HUES48 (cell line): ENCODE measurements at regions not wholly inside any gene's neighbourhood (a gene's known extent, or its start where the extent isn't known, plus 50 kb on each side); places are given as distances from the start of the nearest gene placed in this dataset.
"Not testable (repeated sequence)": the region's sequence is repeated elsewhere in the genome, so short reads cannot be mapped to it uniquely, and the experiment has no call there.

ENCODE experiments used
- H3K27ac ChIP-seq: one replicate; pipeline ENCODE4 v1.7.0; 2013; ENCODE audit warnings: low read depth, low read length, inconsistent platforms
- H3K27me3 ChIP-seq: 2 replicates; pipeline ENCODE4 v1.6.1; 2013; ENCODE audit warnings: mild to moderate bottlenecking, low read length; ENCODE audit not compliant: control insufficient read depth, insufficient read depth
- H3K36me3 ChIP-seq: 2 replicates; pipeline ENCODE4 v1.6.1; 2013; ENCODE audit warnings: low read length; ENCODE audit not compliant: control insufficient read depth, insufficient read depth
- H3K4me1 ChIP-seq: 2 replicates; pipeline ENCODE4 v1.6.1; 2013; ENCODE audit warnings: mild to moderate bottlenecking, low read length; ENCODE audit not compliant: control insufficient read depth, insufficient read depth
- H3K4me3 ChIP-seq: 2 replicates; pipeline ENCODE4 v1.5.1; 2013; ENCODE audit warnings: mild to moderate bottlenecking, low read depth, low read length
- H3K9ac ChIP-seq: 2 replicates; pipeline ENCODE4 v1.6.1; 2013; ENCODE audit warnings: mild to moderate bottlenecking, low read depth, low read length, moderate library complexity
- H3K9me3 ChIP-seq: 2 replicates; pipeline ENCODE4 v1.6.1; 2013; ENCODE audit warnings: low read length; ENCODE audit not compliant: control insufficient read depth, insufficient read depth

DNA sequence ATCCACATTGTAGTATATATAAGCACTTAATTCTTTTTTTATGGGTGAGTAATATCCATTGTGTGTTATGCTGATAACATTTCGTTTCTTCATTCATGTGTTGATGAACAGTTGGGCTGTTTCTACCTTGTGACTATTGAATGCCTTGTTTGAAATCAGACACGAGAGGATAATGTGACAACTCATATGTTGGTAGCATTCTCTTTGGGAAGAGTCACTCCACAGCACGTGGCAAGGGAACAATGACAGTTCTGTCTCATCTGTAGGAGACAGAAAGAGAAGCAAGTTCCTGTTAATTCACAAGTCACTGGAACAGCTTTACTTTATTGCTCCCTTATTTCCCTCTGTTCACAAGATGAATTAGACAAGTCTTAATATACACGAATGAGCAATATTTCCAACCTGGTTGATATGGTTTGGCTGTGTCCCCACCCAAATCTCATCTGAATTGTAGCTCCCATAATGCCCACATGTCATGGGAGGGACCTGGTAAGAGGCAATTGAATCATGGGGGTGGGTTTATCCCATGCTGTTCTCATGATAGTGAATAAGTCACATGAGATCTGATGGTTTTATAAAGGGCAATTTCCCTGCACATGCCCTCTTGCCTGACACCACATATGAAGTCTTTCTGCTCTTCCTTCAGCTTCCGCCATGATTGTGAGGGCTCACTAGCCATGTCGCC, 125.3 kb downstream of the SEC23IP start:
- no peaks in the 10 kb centered on the region for H3K9me3 ChIP-seq
- no peak overlapping the region for H3K9ac ChIP-seq
- no peaks in the 10 kb centered on the region for H3K36me3 ChIP-seq
- H3K27ac ChIP-seq = no peak overlapping the region
- no peak overlapping the region for H3K4me3 ChIP-seq
- H3K27me3 ChIP-seq = no peaks in the 10 kb centered on the region
- H3K4me1 ChIP-seq = no peaks in the 10 kb centered on the region

DNA sequence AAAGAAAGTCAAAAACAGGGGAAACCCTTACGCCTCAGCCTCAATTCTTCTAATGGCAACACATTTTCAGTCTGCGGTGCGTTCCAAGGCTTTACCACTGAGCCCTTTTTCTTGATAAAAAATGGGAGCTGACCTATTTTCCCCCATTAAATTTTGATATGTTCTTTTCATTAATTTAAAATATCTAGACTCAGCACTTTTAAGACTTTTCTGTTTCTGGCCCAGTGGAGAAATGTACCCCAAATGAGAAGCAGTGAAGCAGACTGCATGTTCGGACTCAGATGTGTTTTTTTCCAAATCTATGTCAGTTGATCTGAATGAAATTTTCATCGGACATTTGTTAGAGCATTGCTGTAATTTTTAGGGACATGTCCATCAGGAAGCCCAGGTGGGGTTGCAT, 126.2 kb downstream of the SEC23IP start:
- no peak overlapping the region for H3K4me3 ChIP-seq
- no peaks in the 10 kb centered on the region for H3K9me3 ChIP-seq
- H3K36me3 ChIP-seq = no peaks in the 10 kb centered on the region
- H3K27me3 ChIP-seq = no peaks in the 10 kb centered on the region
- no peak overlapping the region for H3K9ac ChIP-seq
- no peak overlapping the region for H3K27ac ChIP-seq
- H3K4me1 ChIP-seq = no peaks in the 10 kb centered on the region

DNA sequence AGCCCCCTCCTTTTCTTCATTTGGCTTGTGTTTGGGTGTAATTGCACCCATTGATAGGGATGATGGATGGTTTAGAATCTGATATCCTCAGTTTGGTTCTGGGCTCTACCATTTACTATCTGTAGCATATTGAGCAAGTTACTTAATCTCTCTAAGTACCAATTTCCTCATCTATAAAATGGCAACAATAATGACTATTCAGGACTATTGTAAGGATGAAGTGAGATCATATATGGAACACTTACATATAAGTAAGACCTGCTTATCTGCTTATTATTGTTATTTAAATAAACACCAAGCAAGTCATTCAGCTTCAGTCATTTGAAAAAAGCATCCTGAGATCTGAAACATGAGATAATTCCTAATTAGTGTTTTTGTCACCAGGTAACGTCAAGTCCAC, 127.0 kb downstream of the SEC23IP start:
- Histone ChIP-seq H3K9me3 (no peaks in the 10 kb centered on the region), H3K4me3 (no peak overlapping the region), H3K27me3 (no peaks in the 10 kb centered on the region), H3K4me1 (no peaks in the 10 kb centered on the region), H3K27ac (no peak overlapping the region), H3K9ac (no peak overlapping the region), H3K36me3 (no peaks in the 10 kb centered on the region)

DNA sequence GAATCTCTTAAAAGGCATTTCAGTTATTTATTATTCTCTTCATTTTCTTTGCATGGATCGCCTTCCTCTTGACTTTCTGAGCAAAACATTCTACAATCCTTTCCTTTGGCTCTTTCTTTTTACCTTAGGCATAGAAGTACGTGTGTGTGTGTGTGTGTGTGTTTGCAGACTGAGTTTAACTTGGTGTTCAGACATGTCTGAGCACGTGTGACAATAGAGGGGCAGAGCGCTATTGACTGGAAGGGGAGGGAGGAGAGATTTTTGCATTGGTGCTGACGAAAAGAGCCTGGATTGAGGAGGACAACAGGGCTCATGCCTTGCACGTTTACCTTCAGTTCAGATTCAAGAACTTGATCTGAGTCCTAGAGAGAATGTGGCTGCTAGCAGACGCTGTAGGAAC, 129.8 kb downstream of the SEC23IP start:
- no peaks in the 10 kb centered on the region for H3K27me3 ChIP-seq
- no peaks in the 10 kb centered on the region for H3K36me3 ChIP-seq
- H3K4me1 ChIP-seq = no peaks in the 10 kb centered on the region
- 0 out of 2 replicates have a peak, but pooled peaks cover 2% of the 10 kb centered on the region for H3K9me3 ChIP-seq
- no peak overlapping the region for H3K4me3 ChIP-seq
- H3K27ac ChIP-seq = no peak overlapping the region
- no peak overlapping the region for H3K9ac ChIP-seq

DNA sequence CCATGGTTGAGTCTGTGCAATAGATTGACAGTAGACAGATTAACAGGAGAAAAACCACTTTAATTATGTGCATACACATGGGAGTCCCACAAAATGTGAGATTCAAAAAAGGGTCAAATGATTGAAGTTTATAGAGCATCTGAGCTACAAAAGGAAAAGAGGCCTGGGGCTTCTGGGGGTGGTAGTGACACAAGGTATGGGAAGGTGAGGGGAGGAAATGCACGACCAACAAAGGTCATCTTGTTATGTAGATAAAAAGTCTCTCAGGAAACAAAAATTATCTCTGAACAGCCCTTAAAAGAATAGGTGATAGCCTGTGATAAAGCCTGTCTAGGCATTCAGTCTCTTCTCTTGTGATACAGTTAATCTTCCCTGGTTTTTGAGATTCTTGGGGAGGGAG, 141.7 kb downstream of the SEC23IP start:
- Histone ChIP-seq H3K4me1 (peaks cover 4% of the 10 kb centered on the region), H3K9me3 (no peaks in the 10 kb centered on the region), H3K36me3 (no peaks in the 10 kb centered on the region), H3K27ac (no peak overlapping the region), H3K4me3 (no peak overlapping the region), H3K27me3 (no peaks in the 10 kb centered on the region), H3K9ac (no peak overlapping the region)

DNA sequence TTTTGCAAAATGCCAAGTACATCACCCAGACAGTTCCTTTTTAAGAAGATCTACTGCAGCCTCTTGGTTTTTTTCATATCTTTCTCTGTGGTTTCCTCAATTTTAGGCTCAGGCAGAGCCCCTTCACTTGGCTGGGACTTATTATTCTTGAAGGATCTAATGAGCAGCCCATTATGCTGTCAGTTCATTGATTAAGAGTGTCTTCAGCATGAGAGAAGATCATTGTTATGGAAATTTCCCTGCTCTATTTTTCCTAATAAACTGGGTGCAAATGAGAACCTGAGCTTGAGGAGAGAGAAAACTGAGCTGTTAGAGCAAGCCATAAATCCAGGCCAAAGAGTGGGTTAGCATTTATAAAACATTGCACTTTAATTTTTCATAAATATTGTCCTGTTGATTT, 146.5 kb downstream of the SEC23IP start:
- no peak overlapping the region for H3K27ac ChIP-seq
- H3K9ac ChIP-seq = no peak overlapping the region
- H3K9me3 ChIP-seq = no peaks in the 10 kb centered on the region
- no peaks in the 10 kb centered on the region for H3K27me3 ChIP-seq
- no peaks in the 10 kb centered on the region for H3K36me3 ChIP-seq
- no peak overlapping the region for H3K4me3 ChIP-seq
- peaks cover 5% of the 10 kb centered on the region for H3K4me1 ChIP-seq

DNA sequence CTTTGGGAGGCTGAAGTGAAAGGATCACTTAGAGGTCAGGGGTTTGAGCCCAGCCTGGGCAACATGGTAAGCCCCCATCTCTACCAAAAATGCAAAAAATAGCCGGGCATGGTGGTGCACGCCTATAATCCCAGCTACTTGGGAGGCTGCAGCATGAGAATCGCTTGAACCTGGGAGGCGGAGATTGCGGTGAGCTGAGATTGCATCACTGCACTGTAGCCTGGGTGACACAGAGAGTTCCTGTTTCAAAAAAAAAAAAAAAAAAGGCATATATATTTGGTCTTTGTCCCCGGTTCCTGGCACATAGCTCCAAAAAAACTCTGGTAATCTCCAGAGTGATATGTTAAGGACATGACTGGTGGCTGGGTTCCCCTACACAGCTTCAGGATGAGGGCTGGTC, 147.3 kb downstream of the SEC23IP start:
- Histone ChIP-seq H3K4me1 (peaks cover 5% of the 10 kb centered on the region), H3K9ac (no peak overlapping the region), H3K4me3 (no peak overlapping the region), H3K27ac (no peak overlapping the region), H3K36me3 (no peaks in the 10 kb centered on the region), H3K9me3 (no peaks in the 10 kb centered on the region), H3K27me3 (no peaks in the 10 kb centered on the region)

DNA sequence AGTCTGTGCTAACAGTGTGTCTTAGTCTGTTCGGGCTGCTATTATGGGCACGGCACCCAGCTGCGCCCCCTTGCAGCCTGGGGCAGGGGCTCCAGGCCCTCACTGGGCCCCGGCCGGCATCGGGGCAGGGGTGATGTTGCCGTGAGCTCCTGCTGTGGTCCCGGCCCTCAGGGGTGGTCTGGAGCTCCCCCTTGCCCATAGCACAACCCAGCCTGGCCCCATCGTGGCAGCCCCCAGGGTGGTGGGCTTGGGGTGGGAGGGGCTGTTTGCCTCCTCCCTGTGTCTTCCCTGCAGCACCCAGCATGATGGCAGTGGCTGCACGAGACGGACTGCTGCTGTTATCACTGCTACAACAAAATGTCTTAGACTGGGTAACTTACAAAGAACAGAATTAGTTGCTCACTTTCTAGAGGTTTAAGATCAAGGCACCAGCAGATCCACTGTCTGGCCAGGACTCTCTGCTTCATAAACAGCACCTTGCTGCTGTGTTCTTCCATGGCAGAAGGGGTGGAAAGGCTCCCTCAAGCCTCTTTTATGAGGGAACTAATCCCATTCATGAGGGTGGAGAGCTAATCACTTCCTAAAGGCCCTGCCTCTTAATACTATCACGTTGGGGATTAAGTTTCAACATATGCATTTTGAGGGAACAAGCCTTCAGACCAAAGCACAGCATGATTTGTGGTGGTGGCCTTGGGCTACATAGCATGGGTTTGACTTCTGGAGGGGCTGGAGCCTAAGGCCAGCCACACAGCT, 149.5 kb downstream of the SEC23IP start:
- Histone ChIP-seq H3K36me3 (no peaks in the 10 kb centered on the region), H3K9ac (no peak overlapping the region), H3K4me1 (peaks cover 5% of the 10 kb centered on the region), H3K27me3 (no peaks in the 10 kb centered on the region), H3K27ac (no peak overlapping the region), H3K4me3 (no peak overlapping the region), H3K9me3 (no peaks in the 10 kb centered on the region)

DNA sequence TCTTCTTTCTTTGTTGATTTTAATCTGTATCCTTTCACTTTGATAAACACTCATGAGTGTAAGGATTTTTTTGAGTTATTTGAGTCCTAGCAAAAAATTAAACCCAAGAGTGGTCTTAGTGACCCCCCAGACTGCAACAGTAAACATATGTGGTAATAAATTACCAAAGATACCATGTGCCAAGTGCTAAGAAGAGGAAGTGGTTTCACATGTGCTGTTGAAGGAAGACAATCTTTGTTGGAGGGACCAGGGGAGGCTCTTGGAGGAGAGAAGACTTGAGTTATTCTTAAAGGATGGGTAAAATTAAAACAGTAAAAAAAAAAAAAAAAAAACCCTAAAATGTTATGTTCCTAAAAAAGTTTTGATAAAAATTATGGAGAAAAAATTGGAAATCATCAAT, 150.2 kb downstream of the SEC23IP start:
- Histone ChIP-seq H3K4me3 (no peak overlapping the region), H3K9ac (no peak overlapping the region), H3K27me3 (no peaks in the 10 kb centered on the region), H3K27ac (no peak overlapping the region), H3K9me3 (no peaks in the 10 kb centered on the region), H3K36me3 (no peaks in the 10 kb centered on the region), H3K4me1 (peaks cover 5% of the 10 kb centered on the region)

DNA sequence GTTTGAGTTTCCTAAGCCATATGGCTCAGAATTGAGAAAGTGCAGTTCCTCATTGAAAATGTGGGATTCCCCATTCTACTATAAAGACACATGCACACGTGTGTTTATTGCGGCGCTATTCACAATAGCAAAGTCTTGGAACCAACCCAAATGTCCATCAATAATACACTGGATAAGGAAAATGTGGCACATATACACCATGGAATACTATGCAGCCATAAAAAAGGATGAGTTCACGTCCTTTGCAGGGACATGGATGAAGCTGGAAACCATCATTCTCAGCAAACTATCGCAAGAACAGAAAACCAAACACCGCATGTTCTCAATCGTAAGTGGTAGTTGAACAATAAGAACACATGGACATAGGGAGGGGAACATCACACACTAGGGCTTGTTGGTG, 154.8 kb downstream of the SEC23IP start:
- not testable (repeated sequence) for H3K9ac ChIP-seq, H3K27me3 ChIP-seq, H3K4me3 ChIP-seq, H3K36me3 ChIP-seq, H3K9me3 ChIP-seq, H3K27ac ChIP-seq
- H3K4me1 ChIP-seq = peaks cover 13% of the 10 kb centered on the region

DNA sequence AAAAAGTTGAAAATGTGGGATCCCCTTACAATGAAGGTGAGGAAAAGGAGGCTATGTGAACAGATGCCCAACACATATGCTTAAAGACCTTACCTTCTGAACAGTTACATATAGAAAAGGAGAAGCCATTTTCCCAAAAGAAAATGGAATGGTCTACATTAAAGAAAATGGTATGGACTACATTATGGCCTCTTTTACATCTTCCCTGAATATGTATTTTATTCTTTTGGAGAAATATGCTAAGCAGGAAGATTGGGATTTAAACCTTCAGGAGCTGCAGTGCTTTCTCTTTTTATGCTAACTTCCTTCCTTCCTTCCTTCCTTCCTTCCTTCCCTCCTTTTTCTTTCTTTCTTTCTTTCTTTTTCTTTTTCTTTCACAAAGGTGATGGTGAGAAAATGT, 155.4 kb downstream of the SEC23IP start:
- Histone ChIP-seq H3K9ac (no peak overlapping the region), H3K36me3 (no peaks in the 10 kb centered on the region)

More for the DNA sequence above, 155.4 kb downstream of the SEC23IP start:
- Histone ChIP-seq H3K4me1 (peaks cover 13% of the 10 kb centered on the region), H3K9me3 (no peaks in the 10 kb centered on the region), H3K27ac (no peak overlapping the region), H3K4me3 (no peak overlapping the region), H3K27me3 (no peaks in the 10 kb centered on the region)
